ENCODE measurements at regions not wholly inside any gene's neighbourhood (a gene's known extent, or its start where the extent isn't known, plus 50 kb on each side); places are given as distances from the start of the nearest gene placed in this dataset.
A peak's percentile ranks its signal among the peaks of the same experiment; 100 is the strongest.

- ATAC-seq (ENCODE audit: low read depth in 2 of 2) (no peak), DNase-seq (no peak)
- peaks cover 0 to 43% (median 31%) of the 10 kb centered on the region in 4 donors for H3K4me1 Mint-ChIP-seq
- Histone ChIP-seq H3K36me3 (ENCODE audit: control insufficient read depth, insufficient read depth, low read length) (no peaks in the 10 kb centered on the region), H3K9me3 (ENCODE audit: control insufficient read depth in 2 of 2, low read length in 2 of 2) (peaks cover 0 to 2% of the 10 kb centered on the region in 2 experiments), H3K4me1 (ENCODE audit: control insufficient read depth, insufficient read depth, low read length, poor library complexity, severe bottlenecking) (peaks cover 27% of the 10 kb centered on the region), H3K27me3 (ENCODE audit: control insufficient read depth, insufficient read depth, low read length) (no peaks in the 10 kb centered on the region), H3K27ac (ENCODE audit: insufficient read depth, low read length, poor library complexity, severe bottlenecking) (no peak overlapping the region), H3K4me3 (ENCODE audit: low read depth, low read length) (no peak overlapping the region)
- H3K9me3 Mint-ChIP-seq = peaks cover 0 to 2% (median 0%) of the 10 kb centered on the region in 7 donors
- peak overlapping the region in 1 of 3 donors; percentile 5 for H3K27ac Mint-ChIP-seq
- H3K4me3 Mint-ChIP-seq = peak overlapping the region in 1 of 4 donors; percentile 18
- no peaks in the 10 kb centered on the region for H3K27me3 Mint-ChIP-seq
- no peaks in the 10 kb centered on the region for H3K36me3 Mint-ChIP-seq
Measured at GRCh38 chr2:12302691-12303090, 414.0 kb upstream of the TRIB2 start.

- H3K27me3 Mint-ChIP-seq = no peaks in the 10 kb centered on the region
- H3K4me3 Mint-ChIP-seq = peak overlapping the region; percentile 18 to 69 (median 26)
- peaks cover 0 to 2% (median 0%) of the 10 kb centered on the region in 7 donors for H3K9me3 Mint-ChIP-seq
- peak overlapping the region in 2 of 3 donors; percentile 32 to 74 for H3K27ac Mint-ChIP-seq
- ATAC-seq (ENCODE audit: low read depth in 2 of 2) (peak; percentile 22 to 29), DNase-seq (no peak)
- H3K36me3 Mint-ChIP-seq = no peaks in the 10 kb centered on the region
- peaks cover 3 to 43% (median 31%) of the 10 kb centered on the region in 4 donors for H3K4me1 Mint-ChIP-seq
- Histone ChIP-seq H3K27ac (ENCODE audit: insufficient read depth, low read length, poor library complexity, severe bottlenecking) (no peak overlapping the region), H3K4me3 (ENCODE audit: low read depth, low read length) (no peak overlapping the region), H3K36me3 (ENCODE audit: control insufficient read depth, insufficient read depth, low read length) (no peaks in the 10 kb centered on the region), H3K9me3 (ENCODE audit: control insufficient read depth in 2 of 2, low read length in 2 of 2) (peaks cover 0 to 2% of the 10 kb centered on the region in 2 experiments), H3K27me3 (ENCODE audit: control insufficient read depth, insufficient read depth, low read length) (no peaks in the 10 kb centered on the region), H3K4me1 (ENCODE audit: control insufficient read depth, insufficient read depth, low read length, poor library complexity, severe bottlenecking) (peaks cover 27% of the 10 kb centered on the region)
Measured at GRCh38 chr2:12303181-12304030, 413.3 kb upstream of the TRIB2 start.

GRCh38 chr2:12304564-12305171 lies 412.1 kb upstream of the TRIB2 start:
- ATAC-seq (ENCODE audit: low read depth in 2 of 2) (no peak), DNase-seq (no peak)
- Mint-ChIP-seq H3K27me3 (no peaks in the 10 kb centered on the region), H3K4me1 (peaks cover 11 to 54% (median 37%) of the 10 kb centered on the region in 4 donors), H3K9me3 (peaks cover 0 to 2% (median 0%) of the 10 kb centered on the region in 7 donors), H3K27ac (peak overlapping the region in 1 of 3 donors; percentile 7), H3K36me3 (no peaks in the 10 kb centered on the region), H3K4me3 (peak overlapping the region in 1 of 4 donors; percentile 11)
- H3K27me3 ChIP-seq (ENCODE audit: control insufficient read depth, insufficient read depth, low read length) = no peaks in the 10 kb centered on the region
- no peaks in the 10 kb centered on the region for H3K36me3 ChIP-seq (ENCODE audit: control insufficient read depth, insufficient read depth, low read length)
- H3K4me1 ChIP-seq (ENCODE audit: control insufficient read depth, insufficient read depth, low read length, poor library complexity, severe bottlenecking) = peaks cover 28% of the 10 kb centered on the region
- no peaks in the 10 kb centered on the region for H3K9me3 ChIP-seq (ENCODE audit: control insufficient read depth in 2 of 2, low read length in 2 of 2)
- H3K27ac ChIP-seq (ENCODE audit: insufficient read depth, low read length, poor library complexity, severe bottlenecking) = no peak overlapping the region
- H3K4me3 ChIP-seq (ENCODE audit: low read depth, low read length) = no peak overlapping the region

- H3K4me3 Mint-ChIP-seq = no peak overlapping the region
- no peaks in the 10 kb centered on the region for H3K36me3 Mint-ChIP-seq
- H3K9me3 Mint-ChIP-seq = peaks cover 0 to 2% (median 0%) of the 10 kb centered on the region in 7 donors
- Histone ChIP-seq H3K27ac (ENCODE audit: insufficient read depth, low read length, poor library complexity, severe bottlenecking) (no peak overlapping the region), H3K4me3 (ENCODE audit: low read depth, low read length) (no peak overlapping the region), H3K9me3 (ENCODE audit: control insufficient read depth in 2 of 2, low read length in 2 of 2) (no peaks in the 10 kb centered on the region), H3K36me3 (ENCODE audit: control insufficient read depth, insufficient read depth, low read length) (no peaks in the 10 kb centered on the region), H3K27me3 (ENCODE audit: control insufficient read depth, insufficient read depth, low read length) (no peaks in the 10 kb centered on the region), H3K4me1 (ENCODE audit: control insufficient read depth, insufficient read depth, low read length, poor library complexity, severe bottlenecking) (peaks cover 40% of the 10 kb centered on the region)
- peak overlapping the region in 2 of 3 donors; percentile 2 to 81 for H3K27ac Mint-ChIP-seq
- DNase-seq = no peak
- H3K27me3 Mint-ChIP-seq = no peaks in the 10 kb centered on the region
- H3K4me1 Mint-ChIP-seq = peaks cover 20 to 66% (median 46%) of the 10 kb centered on the region in 4 donors
- no peak for ATAC-seq (ENCODE audit: low read depth in 2 of 2)
Measured at GRCh38 chr2:12305931-12306330, 410.8 kb upstream of the TRIB2 start.

GRCh38 chr2:12310399-12310798 lies 406.3 kb upstream of the TRIB2 start:
- Mint-ChIP-seq H3K4me1 (peaks cover 27 to 66% (median 32%) of the 10 kb centered on the region in 4 donors), H3K27me3 (no peaks in the 10 kb centered on the region), H3K9me3 (peaks cover 0 to 2% (median 0%) of the 10 kb centered on the region in 7 donors), H3K36me3 (no peaks in the 10 kb centered on the region), H3K27ac (peak overlapping the region in 2 of 3 donors; percentile 77 to 82), H3K4me3 (peak overlapping the region in 3 of 4 donors; percentile 11 to 42 (median 30))
- Histone ChIP-seq H3K4me3 (ENCODE audit: low read depth, low read length) (peak overlapping the region; percentile 47), H3K27me3 (ENCODE audit: control insufficient read depth, insufficient read depth, low read length) (no peaks in the 10 kb centered on the region), H3K4me1 (ENCODE audit: control insufficient read depth, insufficient read depth, low read length, poor library complexity, severe bottlenecking) (peaks cover 20% of the 10 kb centered on the region), H3K9me3 (ENCODE audit: control insufficient read depth in 2 of 2, low read length in 2 of 2) (no peaks in the 10 kb centered on the region), H3K36me3 (ENCODE audit: control insufficient read depth, insufficient read depth, low read length) (no peaks in the 10 kb centered on the region), H3K27ac (ENCODE audit: insufficient read depth, low read length, poor library complexity, severe bottlenecking) (no peak overlapping the region)
- peak in 1 of 3 donors; percentile 34 for DNase-seq
- ATAC-seq (ENCODE audit: low read depth in 2 of 2) = peak; percentile 68 to 77

- Mint-ChIP-seq H3K36me3 (no peaks in the 10 kb centered on the region), H3K4me3 (no peak overlapping the region), H3K27me3 (no peaks in the 10 kb centered on the region), H3K27ac (peak overlapping the region in 1 of 3 donors; percentile 29), H3K4me1 (peaks cover 22 to 56% (median 30%) of the 10 kb centered on the region in 4 donors), H3K9me3 (no peaks in the 10 kb centered on the region)
- no peak overlapping the region for H3K4me3 ChIP-seq (ENCODE audit: low read depth, low read length)
- no peak overlapping the region for H3K27ac ChIP-seq (ENCODE audit: insufficient read depth, low read length, poor library complexity, severe bottlenecking)
- no peak for ATAC-seq (ENCODE audit: low read depth in 2 of 2)
- no peaks in the 10 kb centered on the region for H3K36me3 ChIP-seq (ENCODE audit: control insufficient read depth, insufficient read depth, low read length)
- no peaks in the 10 kb centered on the region for H3K27me3 ChIP-seq (ENCODE audit: control insufficient read depth, insufficient read depth, low read length)
- no peaks in the 10 kb centered on the region for H3K9me3 ChIP-seq (ENCODE audit: control insufficient read depth in 2 of 2, low read length in 2 of 2)
- peaks cover 20% of the 10 kb centered on the region for H3K4me1 ChIP-seq (ENCODE audit: control insufficient read depth, insufficient read depth, low read length, poor library complexity, severe bottlenecking)
- no peak for DNase-seq
Measured at GRCh38 chr2:12313445-12314126, 403.1 kb upstream of the TRIB2 start.

GRCh38 chr2:12314127-12314760 lies 402.5 kb upstream of the TRIB2 start:
- H3K27me3 Mint-ChIP-seq = no peaks in the 10 kb centered on the region
- peaks cover 20% of the 10 kb centered on the region for H3K4me1 ChIP-seq (ENCODE audit: control insufficient read depth, insufficient read depth, low read length, poor library complexity, severe bottlenecking)
- H3K4me3 ChIP-seq (ENCODE audit: low read depth, low read length) = no peak overlapping the region
- no peaks in the 10 kb centered on the region for H3K9me3 Mint-ChIP-seq
- no peaks in the 10 kb centered on the region for H3K27me3 ChIP-seq (ENCODE audit: control insufficient read depth, insufficient read depth, low read length)
- H3K27ac Mint-ChIP-seq = peak overlapping the region in 1 of 3 donors; percentile 29
- peaks cover 17 to 51% (median 26%) of the 10 kb centered on the region in 4 donors for H3K4me1 Mint-ChIP-seq
- DNase-seq (no peak), ATAC-seq (ENCODE audit: low read depth in 2 of 2) (no peak)
- H3K36me3 ChIP-seq (ENCODE audit: control insufficient read depth, insufficient read depth, low read length) = no peaks in the 10 kb centered on the region
- H3K36me3 Mint-ChIP-seq = no peaks in the 10 kb centered on the region
- no peak overlapping the region for H3K4me3 Mint-ChIP-seq
- no peak overlapping the region for H3K27ac ChIP-seq (ENCODE audit: insufficient read depth, low read length, poor library complexity, severe bottlenecking)
- no peaks in the 10 kb centered on the region for H3K9me3 ChIP-seq (ENCODE audit: control insufficient read depth in 2 of 2, low read length in 2 of 2)

All from CD4-positive, CD25-positive, alpha-beta regulatory T cell (primary cell).